ENCODE measurements at regions not wholly inside any gene's neighbourhood (a gene's known extent, or its start where the extent isn't known, plus 50 kb on each side); places are given as distances from the start of the nearest gene placed in this dataset.

DNA sequence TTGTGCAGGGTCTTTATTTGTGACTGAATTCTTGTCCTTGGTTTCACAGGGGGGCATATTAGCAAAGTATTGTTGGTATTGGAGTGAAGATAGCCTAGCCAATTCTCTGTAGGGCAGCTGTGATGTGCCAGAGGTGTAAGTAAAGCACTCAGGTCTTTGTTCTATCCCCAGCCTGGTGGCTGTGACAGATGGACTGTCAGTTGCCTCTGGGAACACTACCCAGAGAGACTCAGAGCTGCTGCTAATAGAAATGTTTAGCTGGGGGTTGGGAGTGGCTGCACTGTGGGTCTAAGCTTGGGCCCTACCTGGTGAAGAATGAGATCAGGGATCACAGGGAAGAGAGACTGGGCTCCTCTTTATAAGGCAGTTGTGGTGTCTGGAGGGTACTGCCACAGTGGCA lies 1006.5 kb upstream of the TYRP1 start:
- TF ChIP-seq, protein P1, sequence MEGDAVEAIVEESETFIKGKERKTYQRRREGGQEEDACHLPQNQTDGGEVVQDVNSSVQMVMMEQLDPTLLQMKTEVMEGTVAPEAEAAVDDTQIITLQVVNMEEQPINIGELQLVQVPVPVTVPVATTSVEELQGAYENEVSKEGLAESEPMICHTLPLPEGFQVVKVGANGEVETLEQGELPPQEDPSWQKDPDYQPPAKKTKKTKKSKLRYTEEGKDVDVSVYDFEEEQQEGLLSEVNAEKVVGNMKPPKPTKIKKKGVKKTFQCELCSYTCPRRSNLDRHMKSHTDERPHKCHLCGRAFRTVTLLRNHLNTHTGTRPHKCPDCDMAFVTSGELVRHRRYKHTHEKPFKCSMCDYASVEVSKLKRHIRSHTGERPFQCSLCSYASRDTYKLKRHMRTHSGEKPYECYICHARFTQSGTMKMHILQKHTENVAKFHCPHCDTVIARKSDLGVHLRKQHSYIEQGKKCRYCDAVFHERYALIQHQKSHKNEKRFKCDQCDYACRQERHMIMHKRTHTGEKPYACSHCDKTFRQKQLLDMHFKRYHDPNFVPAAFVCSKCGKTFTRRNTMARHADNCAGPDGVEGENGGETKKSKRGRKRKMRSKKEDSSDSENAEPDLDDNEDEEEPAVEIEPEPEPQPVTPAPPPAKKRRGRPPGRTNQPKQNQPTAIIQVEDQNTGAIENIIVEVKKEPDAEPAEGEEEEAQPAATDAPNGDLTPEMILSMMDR (IDR thresholded peaks at IDR 0.05; ENCODE audit: poor library complexity), result no peak
- TF ChIP-seq EZH2phosphoT487 (IDR thresholded peaks at IDR 0.05; ENCODE audit: low read depth, severe bottlenecking, unreplicated experiment) (no peak), EZH2 (IDR thresholded peaks at IDR 0.05; ENCODE audit: borderline replicate concordance) (no peak)

Data from hepatocyte (in vitro differentiated cells).